T-helper 2 cell treated with Interferon-gamma antibody and Interleukin-4, amounts not matched to agents 100 ng/mL and 5 ng/mL, for 36 hours (primary cell): ENCODE measurements at regions not wholly inside any gene's neighbourhood (a gene's known extent, or its start where the extent isn't known, plus 50 kb on each side); places are given as distances from the start of the nearest gene placed in this dataset.

Experiments used
- intact Hi-C: fragments of 100-400 bp; cut with micrococcal nuclease; formaldehyde crosslinking; loops from one replicate; pipeline ENCODE4 v1.15.1; 2023

DNA sequence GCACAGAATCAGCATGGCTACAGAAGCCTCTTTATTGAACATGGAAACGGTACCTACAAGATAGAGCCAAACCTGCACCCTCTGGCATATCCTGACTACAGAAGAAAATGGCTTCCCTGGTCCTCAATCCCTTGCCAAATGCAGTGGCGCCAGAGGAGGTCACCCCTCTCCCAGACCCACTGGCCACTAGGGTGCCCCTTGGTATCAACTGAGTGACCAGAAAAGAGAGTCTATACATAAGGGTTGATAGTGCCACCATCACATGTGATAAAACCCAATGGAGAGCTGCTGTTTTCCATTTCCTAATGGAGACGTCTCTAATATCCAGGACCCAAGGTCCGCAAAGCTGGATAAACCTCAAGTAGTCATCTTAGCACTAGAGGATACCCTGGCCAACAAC lies 52.7 kb upstream of the ALK start:
- intact Hi-C loops: no loop called here

DNA sequence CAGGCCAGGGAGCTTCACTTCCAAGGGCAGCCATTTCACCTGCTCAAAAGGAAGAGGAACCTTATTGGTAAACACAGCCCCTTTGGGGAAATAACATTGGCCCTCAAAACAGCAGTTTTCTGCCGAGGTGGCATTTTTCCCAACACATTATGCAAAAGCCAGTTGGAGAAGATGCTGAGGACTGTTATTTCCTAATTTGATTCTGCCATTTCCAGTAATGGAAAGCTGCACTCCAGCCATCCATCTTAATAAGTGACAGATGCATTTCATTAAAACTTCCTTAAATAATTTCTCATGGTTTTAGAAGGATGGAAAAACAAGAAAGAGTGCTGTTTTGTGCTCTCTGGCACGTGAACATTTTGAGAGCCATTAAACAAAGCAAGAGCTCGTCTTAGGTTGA lies 55.9 kb upstream of the ALK start:
- intact Hi-C loops: no loop called here

DNA sequence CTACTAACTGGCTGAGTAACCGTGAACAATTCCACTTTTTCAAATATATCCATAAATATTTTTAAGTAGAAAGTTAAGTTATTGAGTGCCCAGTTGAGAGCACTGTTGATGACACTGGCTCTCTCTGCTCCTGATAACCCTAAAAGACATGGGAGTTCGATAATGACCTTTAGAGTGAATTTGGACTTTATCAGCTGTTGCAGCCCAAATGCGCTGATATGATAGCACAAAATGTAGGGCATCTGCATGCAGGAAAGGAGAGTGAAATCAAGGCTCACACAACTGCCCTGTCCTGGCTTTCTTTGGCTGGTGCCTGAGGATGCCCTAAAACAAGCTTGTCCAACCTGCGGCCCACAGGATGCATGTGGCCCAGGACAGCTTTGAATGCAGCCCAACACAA lies 60.0 kb upstream of the ALK start:
- intact Hi-C loops: no loop called here

DNA sequence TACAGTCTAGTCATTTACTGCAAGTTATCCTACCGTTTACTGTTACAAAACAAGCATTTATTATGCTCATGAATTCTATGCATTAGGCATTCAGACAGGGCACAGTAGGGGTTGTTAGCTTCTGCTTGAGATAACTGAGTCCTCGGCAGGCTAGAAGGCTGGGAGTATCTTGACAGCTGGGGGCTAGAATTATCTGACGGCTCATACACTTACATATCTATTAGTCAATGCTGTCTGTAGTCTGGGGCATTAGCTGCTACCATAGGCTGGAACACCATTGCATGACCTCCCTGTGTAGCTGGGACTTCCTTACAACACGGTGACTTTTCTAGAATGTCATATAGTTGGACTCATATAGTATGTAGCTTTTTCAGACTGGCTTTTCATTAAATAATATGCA lies 61.9 kb upstream of the ALK start:
- intact Hi-C loops: no loop called here

DNA sequence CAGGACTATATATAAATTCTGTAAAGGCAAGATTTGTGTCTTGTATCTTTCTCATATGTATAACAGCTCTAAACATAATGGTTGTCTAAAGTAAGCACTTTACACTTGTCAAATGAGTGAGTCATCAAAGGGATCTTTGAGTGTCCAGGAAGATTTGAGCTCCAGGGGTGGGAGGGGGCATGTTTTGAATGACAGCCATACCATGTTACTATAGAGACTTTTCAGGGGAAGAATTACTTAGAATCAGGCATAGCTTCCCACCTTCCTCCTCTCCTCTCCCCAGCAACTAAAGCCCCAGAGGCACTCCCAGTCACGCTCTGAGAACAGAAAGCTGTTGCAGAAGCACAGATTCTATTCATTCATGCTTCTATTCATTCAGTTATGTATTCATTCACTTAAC lies 65.8 kb upstream of the ALK start:
- intact Hi-C loops: no loop called here

DNA sequence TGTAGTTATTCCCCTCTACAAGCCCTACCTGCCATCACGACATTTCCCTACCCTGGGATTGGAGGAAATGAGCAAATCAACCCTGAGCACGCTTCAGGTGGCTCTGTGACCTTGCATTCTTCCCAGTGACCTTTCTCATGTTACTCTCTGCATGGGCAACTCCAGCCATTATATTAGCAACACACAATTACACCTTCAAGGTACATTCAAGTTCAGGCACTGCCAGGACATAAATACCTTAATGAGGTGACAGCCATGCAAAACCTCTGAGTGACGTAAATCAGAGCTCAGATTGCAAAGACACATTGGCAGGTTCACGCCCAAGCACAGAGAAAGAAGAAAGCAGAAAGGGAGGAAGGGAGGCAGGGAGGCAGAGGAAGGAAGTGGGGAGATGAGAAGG lies 68.7 kb upstream of the ALK start:
- intact Hi-C loops: no loop called here

DNA sequence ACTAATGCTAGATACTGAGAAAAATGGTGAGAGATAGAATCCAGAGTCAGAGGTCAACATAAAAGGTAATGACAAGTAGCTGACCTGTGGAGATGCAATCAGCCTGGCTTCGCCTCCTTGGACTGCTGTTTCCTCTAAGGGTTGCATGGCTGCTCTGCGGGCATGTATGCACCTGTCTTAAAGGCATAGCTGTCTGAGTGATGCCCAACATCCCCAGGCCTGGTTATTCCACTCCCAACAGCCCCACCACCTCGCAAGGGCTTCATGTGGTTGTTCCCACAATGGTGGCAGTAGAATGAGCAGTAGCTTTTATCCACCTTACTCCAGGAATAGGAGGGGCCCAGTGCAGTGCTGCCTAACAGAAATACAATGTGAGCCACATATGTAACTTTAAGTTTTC lies 69.7 kb upstream of the ALK start:
- intact Hi-C loops: no loop called here

DNA sequence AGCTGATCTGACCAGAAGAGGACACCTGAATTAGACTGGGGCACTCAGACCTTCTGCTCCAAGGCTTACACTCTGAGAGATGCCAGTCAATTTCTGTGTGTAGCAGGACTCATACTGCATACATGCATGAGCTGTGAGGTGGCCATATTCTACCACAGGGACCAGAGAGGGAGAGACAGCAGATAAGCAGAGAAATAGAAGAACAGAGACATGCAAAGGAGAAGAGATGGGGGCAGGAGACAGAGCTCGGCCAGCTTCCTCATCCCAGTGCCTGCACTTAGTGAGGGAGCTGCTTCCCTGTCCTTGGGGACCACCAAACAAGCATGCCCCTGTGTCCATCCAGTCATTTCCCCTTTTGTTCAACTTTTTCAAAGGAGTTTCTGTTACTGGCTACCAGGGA lies 73.9 kb upstream of the ALK start:
- intact Hi-C loops: no loop called here

DNA sequence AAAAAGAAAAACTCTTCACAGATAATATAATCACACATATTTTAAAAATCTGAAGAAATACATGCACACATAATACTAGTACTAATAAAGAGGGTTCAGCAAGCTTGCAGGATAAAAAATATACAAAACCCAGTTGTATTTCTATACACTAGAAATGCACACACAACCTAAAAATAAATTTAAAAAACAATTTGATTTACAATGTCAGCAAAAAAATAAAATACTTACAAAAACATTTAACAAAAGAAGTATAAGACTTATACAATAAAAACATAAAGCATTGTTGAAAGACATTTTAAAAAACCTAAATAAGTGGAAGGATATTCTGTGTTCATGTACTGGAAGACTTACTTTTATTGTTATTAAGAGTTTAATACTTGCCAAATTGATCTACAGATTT lies 81.7 kb upstream of the ALK start:
- intact Hi-C loops: no loop called here

DNA sequence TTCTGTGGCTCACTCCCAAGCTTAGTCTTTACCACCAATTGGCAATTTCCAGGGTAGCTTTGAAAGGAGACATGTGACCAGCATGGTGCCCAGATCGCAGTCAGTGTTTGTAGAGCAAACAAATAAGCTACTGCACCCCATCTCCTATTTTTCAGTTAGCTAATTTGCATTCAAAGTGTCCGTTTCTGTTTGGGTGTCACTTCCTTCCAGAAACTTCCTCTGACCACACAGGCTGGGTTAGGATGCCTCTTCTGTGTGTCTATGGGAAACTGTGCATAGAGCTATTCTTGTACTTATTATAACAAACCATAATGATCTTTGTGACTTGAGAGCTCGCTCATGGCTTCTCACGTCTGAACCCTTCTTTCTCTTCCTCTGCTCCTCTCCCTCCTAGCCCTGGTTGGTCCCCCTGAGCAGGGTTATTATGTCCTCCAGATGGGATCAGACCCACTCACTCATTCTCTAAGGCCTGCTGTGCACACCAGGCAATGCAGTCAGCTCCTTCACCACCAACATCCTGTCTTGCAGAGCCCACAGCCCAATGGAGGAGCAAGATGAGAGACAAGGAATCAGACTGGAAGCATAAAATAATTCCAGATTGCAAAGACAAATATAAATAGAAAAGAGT lies 101.2 kb upstream of the ALK start:
- intact Hi-C loops: no loop called here

DNA sequence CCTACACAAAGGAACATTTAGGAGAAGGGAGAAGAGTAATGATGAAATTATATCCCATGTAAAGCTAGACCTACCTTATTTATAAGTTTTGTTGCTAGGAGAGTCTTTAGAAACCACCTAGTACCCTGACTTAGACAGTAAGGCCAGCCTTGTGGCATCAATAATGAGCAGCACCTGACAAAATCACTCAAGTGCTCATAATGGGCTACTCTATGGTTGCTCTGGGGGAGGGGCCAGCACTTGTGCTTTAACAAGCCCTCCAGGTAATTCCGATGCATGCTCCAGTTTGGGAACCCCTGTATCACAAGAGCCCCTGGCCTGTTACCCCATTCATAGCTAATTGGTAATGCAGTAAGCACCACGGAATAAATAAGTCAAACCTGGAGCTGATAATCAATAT lies 102.9 kb upstream of the ALK start:
- intact Hi-C loops: no loop called here

DNA sequence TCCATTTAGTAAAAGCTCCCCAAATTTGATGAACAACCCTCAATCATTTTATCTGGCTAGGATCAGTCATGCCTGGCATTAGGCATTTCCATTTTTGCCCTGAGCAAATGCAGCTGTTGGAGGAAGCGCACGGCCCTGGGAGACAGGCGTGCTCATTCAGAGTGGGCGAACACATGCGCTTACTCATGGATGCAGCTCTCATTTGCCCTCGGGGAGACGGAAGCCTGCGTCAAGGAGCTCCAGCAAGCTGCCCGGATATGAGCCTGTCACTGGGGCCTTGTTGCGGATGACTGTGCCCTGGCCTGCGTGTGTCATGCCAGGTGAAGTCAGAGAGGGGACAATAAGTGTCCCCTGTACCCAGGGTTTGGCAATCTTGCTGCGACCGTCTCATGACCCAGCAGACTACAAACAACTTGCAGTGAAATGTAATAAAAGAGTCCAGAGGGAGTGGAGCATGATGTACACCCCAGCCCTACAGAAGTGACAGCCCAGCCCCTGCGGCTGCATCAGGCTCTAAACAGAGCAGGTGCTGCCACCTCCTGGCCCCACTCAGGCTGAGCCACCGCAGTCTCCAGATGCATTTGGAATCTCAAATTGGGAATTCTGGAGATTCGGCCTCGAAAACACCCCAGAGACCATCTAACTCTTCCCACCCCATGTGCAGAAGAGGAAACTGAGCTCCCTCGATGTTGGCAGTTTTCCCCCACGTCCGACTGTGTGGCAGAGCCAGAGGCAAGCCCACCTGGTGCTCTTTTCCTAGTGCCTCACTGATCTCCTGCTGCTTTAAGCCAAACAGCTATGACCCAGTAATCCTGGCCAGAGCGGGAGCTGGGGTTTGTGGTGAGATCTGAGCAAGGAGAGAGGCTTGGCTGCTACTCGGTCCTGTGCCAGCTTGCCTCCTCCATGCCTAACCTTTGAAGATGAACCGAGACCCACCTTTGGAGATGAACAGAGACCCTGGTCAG lies 105.0 kb upstream of the ALK start:
- intact Hi-C loops: no loop called here

DNA sequence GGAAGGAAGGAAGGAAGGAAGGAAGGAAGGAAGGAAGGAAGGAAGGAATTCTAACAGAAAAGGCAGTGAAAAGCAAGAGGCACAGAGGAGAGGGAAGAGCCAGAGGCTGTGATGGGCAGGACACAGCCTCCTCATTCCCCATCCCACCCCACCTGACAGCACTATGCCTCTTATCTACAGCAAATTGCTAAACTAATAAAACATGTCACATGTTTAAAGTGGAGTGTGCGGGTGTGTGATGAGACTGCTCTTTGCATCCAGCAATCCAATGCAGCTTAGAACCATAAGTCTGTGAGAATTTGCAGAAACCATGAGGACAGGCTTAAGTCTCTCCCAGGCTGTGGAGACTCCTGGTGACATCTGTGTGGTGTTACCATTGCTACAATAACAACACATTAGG lies 108.4 kb upstream of the ALK start:
- intact Hi-C loops: no loop called here

DNA sequence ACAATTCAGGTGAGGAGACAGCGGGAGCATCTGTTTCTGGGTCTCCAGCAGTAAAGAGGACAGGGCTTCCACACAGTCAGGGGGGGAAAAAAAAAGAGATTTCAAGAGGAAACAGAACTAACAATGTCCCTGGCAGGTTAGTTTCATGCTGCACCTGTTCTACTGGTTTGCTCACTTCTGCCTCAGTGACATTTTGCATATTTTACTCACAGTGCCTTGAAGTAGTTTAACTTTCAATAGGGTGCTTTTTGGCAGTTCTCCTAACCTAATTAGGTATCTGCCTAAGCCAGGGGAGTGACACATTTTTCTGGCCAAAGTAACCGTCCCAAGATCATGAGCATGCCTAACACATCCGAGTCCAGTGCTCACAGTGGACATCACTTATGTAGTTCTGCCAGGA lies 109.0 kb upstream of the ALK start:
- intact Hi-C loops: no loop called here

DNA sequence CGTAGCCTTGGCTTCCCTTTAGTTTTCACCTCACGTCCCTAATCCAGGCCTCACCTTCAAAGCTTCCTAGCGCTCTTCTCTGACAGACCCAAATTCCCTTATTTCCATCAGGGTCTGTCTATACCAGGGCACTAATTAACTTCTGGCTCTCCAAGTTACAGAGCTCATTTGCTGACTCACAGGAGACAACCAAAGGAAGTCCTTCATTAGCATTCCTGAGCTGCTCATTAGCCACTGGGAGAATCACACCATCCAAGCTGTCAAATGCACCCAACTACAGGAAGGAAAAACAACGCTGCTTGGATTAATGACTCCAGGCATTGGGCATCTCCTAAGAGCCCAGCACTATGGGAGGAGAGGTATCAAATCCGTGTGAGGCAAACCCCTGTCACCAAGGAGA lies 109.8 kb upstream of the ALK start:
- intact Hi-C loops: no loop called here

DNA sequence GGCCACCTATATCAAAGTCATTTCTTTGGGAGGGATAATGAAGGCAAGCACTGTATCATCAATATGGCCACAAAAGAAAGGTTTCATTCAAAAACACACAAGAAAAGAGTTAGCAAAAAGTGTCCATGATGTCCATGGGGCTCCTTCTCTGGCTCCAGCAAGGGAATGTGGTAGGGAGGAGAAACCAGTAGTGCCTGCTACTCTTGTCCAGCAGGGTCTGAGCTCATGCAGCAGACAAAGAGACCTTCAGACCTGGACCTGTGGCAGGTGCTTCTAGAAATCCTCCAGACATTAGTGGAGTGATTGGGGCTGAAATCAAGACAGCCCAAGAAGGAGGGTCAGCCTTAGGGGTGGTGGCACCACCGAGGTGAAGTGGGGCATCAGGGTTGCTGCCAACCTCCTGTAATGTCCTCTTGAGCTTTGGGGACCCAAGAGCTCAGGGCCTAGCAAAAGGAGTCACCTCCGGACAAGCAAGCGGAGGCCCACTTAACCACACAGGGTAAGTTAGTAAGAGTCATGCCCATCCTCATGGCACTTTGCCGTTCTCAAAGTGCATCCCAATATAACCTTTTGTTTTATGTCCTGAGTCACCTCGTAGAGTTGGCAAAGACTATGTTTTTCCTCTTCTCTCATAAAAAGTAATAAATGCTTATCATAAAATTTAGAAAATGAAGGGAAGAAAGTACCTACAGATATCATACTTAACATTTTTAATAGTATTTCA lies 112.6 kb upstream of the YPEL5 start:
- intact Hi-C loops: no loop called here

DNA sequence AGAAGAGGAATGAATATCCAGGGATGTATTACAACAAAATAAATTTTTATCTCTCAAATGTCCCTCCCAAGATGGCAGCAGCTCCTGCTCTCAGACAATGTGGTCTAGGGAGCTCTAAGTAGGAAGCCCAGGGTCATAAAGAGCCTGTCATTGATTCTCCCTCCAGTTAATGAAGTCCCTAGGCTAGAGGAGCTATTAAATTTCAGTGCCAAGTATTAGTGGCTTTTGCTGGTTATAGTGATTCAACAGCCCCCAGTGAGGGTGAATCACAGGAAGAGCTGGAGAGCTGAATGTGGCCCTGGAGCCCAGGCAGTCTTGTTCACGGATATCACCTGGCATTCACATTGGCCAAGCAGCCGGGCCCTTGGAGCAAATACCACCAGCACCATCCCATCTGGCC lies 109.8 kb upstream of the YPEL5 start:
- intact Hi-C loops: no loop called here

DNA sequence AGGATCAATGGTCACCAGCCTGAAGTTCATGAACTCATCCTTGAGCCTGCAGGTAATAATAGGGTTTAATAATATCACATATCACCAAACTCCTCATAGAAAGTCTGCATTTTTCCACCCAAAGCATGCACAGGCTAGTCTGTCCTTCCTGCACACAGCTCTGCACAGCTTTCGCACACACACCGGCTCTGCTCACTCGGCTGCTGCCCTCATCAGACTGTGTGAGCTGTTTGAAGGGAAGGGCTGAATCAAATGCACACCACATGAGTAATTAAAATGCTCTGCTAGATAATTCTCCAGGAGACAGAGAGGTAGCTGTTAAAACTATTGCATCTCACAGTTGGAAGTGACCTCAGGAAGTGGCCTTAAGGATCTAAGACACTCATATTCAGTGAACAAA lies 108.4 kb upstream of the YPEL5 start:
- intact Hi-C loops: no loop called here

DNA sequence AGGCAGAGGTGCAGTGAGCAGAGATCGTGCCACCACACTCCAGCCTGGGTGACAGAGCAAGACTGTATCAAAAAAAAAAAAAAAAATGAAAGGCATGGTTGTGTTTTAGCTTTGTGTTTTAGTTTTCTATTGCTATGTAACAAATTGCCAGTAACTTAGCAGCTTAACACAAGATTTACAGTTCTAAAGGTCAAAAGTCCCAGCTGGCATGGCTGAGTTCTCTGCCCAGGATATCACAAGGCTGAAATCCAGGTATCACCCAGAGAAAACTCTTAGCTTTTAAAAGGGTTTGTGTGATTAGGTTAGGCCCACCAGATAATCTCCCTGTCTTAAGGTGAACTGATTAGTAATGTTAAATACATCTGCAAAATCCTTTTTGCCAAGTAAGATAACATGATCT lies 107.7 kb upstream of the YPEL5 start:
- intact Hi-C loops: no loop called here

DNA sequence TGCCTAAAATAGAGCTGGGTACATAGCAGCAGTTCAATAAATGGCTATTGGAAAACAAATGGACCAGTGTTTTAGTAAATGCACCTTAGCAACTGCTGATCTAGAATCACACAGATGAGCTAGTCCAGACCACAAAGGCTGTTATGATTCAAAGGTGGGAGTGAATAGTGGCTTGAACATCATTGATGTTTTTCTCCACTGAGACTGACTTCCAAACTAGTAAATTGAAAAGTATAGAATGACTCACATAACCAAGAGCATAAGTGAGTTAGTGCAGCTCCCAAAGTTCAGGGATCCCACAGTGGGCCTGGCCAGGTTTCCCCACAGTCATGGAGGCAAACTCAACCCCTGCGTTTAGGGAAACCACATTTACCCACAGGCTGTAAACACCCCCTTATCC lies 106.7 kb upstream of the YPEL5 start:
- intact Hi-C loops: no loop called here

DNA sequence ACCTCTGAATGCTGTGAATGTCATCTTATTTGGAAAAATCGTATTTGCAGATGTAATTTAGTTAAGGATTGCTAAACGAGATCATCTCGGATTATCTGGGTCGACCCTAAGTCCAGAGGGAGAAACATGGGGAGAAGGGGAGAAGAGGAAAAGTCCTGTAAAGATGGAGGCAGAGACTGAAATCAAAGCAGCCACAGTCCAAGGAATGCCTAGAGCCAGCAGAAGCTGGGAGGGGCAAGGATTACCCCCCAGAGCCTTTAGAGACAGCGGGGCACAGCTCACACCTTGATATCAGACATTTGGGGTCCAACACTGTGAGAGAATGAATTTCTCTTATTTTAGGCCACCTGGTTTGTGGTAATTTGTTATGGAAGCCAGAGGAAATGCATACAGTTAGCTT lies 104.9 kb upstream of the YPEL5 start:
- intact Hi-C loops: no loop called here

DNA sequence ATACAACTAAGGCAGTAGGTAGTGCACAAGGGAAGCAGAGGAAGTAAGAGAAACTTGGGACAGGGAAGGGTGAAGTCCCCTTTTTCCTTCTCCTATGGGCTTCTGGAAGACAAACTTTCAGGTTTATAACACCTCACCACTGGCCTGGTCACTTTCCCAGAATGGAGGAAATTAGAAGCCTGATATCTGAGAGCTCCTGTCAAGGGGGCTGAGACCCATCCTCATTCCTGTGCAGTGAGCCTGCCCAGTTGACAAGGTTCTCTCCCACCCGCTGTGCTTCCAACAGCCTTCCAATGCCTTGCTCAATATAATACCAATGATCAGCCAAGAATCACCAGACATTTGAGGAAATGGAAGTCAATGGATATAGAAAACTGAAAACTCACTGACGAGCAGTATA lies 100.4 kb upstream of the YPEL5 start:
- intact Hi-C loops: no loop called here
